GM12872 (cell line): ENCODE measurements at regions not wholly inside any gene's neighbourhood (a gene's known extent, or its start where the extent isn't known, plus 50 kb on each side); places are given as distances from the start of the nearest gene placed in this dataset.

Source experiments
- CTCF ChIP-seq: IDR thresholded peaks from 3 replicates; pipeline ENCODE4 v1.5.1; 2011; ENCODE audit warnings: low read depth, mild to moderate bottlenecking, low read length, moderate library complexity; ENCODE audit not compliant: insufficient read depth

- no peak for TF ChIP-seq CTCF
Measured at GRCh38 chr17:70394473-70395232, 225.3 kb downstream of the KCNJ2 start.

- TF ChIP-seq CTCF: no peak
Measured at GRCh38 chr17:70405492-70406220, 236.3 kb downstream of the KCNJ2 start.

DNA sequence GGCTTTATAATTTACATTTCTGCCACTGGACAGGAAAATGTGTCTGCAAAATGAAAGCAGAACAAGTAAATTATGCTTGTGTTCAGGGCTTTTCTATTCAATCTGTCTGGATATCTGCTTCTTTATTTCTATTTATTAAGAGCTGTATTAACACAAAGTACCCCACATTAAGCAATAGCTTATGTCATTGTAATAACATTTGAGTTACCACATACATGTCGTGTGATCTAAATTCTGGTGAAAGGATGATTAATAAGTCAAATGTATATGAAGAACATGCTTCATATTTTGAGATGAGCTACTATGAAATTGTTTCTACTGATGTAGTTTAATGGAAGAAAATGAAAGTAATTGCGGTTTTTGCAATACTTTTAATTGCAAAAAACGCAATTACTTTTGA lies 238.2 kb downstream of the KCNJ2 start:
- no peak for TF ChIP-seq CTCF

DNA sequence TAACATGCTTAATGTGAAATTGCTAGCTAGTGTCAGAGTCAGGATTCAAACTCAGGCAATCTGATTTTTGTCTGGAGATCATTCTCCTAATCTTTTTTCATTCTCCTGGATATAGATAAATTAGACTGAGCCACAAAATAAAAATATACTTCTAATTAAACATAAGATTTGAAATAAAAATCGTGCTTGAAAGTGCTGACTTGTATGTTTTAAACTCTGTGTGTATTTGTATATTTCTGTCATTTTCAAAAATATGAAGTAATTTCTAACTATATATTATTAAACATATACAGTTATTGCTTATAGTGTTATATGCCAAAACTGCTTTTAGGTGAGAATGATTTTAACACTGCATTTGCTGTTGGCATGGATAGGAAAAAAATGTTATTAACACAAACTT lies 239.4 kb downstream of the KCNJ2 start:
- no peak for TF ChIP-seq CTCF

DNA sequence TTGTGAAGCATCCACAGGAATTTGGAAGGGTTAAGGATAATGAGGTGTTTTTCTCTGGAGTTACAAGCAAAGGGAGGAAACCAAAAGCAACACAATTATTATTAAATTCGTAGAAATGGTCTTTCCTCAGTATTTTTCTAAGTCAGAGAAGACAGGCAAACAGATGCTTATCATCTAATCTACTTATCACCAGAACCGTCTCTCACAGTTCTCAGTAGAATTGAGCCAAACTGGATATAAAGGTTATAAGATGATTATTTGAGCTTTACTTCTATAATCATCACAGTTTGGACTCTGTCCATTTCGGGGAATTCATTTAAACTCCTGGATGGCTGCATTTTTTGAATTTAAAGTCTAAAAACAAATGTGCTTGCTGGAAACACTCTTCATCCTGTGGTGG lies 245.0 kb downstream of the KCNJ2 start:
- no peak for TF ChIP-seq CTCF

DNA sequence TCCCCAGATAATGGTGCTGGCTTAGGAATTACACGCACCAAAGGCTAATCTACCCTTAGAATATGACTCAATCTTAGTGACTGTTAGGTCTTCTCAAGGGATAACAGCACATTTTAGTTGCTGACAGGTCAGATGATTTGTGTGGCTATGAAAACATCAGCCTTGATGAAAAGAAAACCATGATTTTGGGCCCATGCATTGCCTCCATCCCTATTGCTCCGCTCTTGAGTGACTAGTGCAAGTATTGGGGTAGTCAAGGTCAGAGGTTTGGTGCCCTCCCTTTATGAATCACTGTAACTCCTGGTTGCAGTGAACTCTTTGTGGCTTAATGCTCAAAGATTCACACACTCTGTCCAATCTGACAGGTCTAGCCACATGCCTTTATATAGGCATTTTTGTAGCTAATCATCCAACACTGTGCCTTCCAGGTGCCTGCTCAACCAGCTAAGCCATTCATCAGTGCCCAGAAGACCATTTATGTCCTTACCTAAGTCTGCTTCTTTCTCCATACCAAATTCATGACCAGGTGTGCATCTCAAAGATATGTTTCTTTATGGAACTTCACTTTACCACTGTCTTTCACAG lies 251.6 kb downstream of the KCNJ2 start:
- no peak for TF ChIP-seq CTCF

DNA sequence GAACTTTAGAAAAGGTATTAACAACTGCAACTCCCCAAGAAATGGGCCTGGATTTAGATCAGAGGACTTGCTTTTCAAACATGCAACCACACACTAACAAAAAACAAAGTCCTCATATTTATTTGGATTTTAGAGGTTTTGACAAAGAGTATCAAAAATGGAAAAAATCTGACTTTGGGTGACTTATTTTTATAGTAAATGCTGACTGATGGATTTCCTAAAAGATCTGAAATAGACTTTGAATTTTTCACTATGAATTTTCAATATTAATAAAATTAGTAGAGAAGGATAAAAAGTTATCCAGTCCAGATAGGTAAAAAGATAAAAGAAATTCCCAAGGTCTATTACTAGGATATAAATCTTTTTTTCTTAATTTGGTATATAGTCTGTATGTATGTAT lies 253.5 kb downstream of the KCNJ2 start:
- TF ChIP-seq CTCF: no peak
